Neural progenitor cell (in vitro differentiated cells): ENCODE measurements at regions not wholly inside any gene's neighbourhood (a gene's known extent, or its start where the extent isn't known, plus 50 kb on each side); places are given as distances from the start of the nearest gene placed in this dataset.

Source experiments
- DNase-seq: peaks from one replicate; pipeline ENCODE4 v3.0.0-alpha.2; 2016; ENCODE audit warnings: low spot score
- H2AFZ ChIP-seq: fragments of 200-600 bp; sonication (generic); replicated peaks from 2 replicates; pipeline ENCODE4 v1.6.1; 2016; ENCODE audit warnings: antibody characterized with exemption
- H3F3A ChIP-seq: fragments of 200-600 bp; sonication (generic); 2 replicates; pipeline ENCODE4 v1.6.1; 2016; ENCODE audit warnings: antibody characterized with exemption, low read depth
- H3K27ac ChIP-seq: fragments of 200-600 bp; sonication (generic); 2 replicates; pipeline ENCODE4 v1.5.1; 2016; ENCODE audit warnings: mild to moderate bottlenecking
- H3K27me3 ChIP-seq: fragments of 200-600 bp; sonication (generic); 2 replicates; pipeline ENCODE4 v1.6.1; 2016; ENCODE audit warnings: mild to moderate bottlenecking, moderate library complexity
- H3K36me3 ChIP-seq: fragments of 200-600 bp; sonication (generic); 2 replicates; pipeline ENCODE4 v1.5.1; 2016
- H3K4me1 ChIP-seq: fragments of 200-600 bp; sonication (generic); 2 replicates; pipeline ENCODE4 v1.6.1; 2016; ENCODE audit warnings: mixed run types
- H3K4me2 ChIP-seq: fragments of 200-600 bp; sonication (generic); 2 replicates; pipeline ENCODE4 v1.6.1; 2016
- H3K4me3 ChIP-seq: fragments of 200-600 bp; sonication (generic); 2 replicates; pipeline ENCODE4 v1.5.1; 2016
- H3K79me2 ChIP-seq: fragments of 200-600 bp; sonication (generic); 2 replicates; pipeline ENCODE4 v1.6.1; 2016; ENCODE audit warnings: low read depth
- H3K9ac ChIP-seq: fragments of 200-600 bp; sonication (generic); 2 replicates; pipeline ENCODE4 v1.6.1; 2016
- H3K9me3 ChIP-seq: fragments of 200-600 bp; sonication (generic); 2 replicates; pipeline ENCODE4 v1.5.1; 2016; ENCODE audit warnings: low read depth
- H4K20me1 ChIP-seq: fragments of 200-600 bp; sonication (generic); 2 replicates; pipeline ENCODE4 v1.6.1; 2016; ENCODE audit warnings: low read depth
- H3K27ac Mint-ChIP-seq: 3 replicates; pipeline ENCODE4 v1.8.0; 2021; ENCODE audit warnings: mixed read lengths
- H3K27me3 Mint-ChIP-seq: 2 replicates; pipeline ENCODE4 v1.8.0; 2022; ENCODE audit warnings: low read depth, mild to moderate bottlenecking, inconsistent platforms, moderate library complexity, mixed read lengths; ENCODE audit not compliant: insufficient read depth
- H3K36me3 Mint-ChIP-seq: 3 replicates; pipeline ENCODE4 v1.8.0; 2021; ENCODE audit warnings: mixed read lengths
- H3K4me1 Mint-ChIP-seq: 3 replicates; pipeline ENCODE4 v1.8.0; 2021; ENCODE audit warnings: mixed read lengths
- H3K4me3 Mint-ChIP-seq: 3 replicates; pipeline ENCODE4 v1.8.0; 2021; ENCODE audit warnings: mild to moderate bottlenecking, moderate library complexity, mixed read lengths
- H3K9me3 Mint-ChIP-seq: 3 replicates; pipeline ENCODE4 v1.8.0; 2020; ENCODE audit warnings: mixed read lengths
- CTCF ChIP-seq: fragments of 200-600 bp; sonication (generic); IDR thresholded peaks from 2 replicates; pipeline ENCODE4 v1.5.1; 2017; ENCODE audit warnings: antibody characterized with exemption, mild to moderate bottlenecking
- EZH2 ChIP-seq: fragments of 200-600 bp; sonication (generic); IDR thresholded peaks from 2 replicates; pipeline ENCODE4 v1.6.1; 2017; ENCODE audit warnings: antibody characterized with exemption, mild to moderate bottlenecking, moderate library complexity
- EZH2phosphoT487 ChIP-seq: fragments of 200-600 bp; sonication (generic); IDR thresholded peaks from 2 replicates; pipeline ENCODE4 v1.6.1; 2017; ENCODE audit warnings: antibody characterized with exemption

- H3K36me3 ChIP-seq = no peaks in the 10 kb centered on the region
- H3K36me3 Mint-ChIP-seq = peaks cover 10% of the 10 kb centered on the region
- H3F3A ChIP-seq = no peaks in the 10 kb centered on the region
- no peak for DNase-seq
- no peak overlapping the region for H3K4me2 ChIP-seq
- H3K27me3 ChIP-seq = no peaks in the 10 kb centered on the region
- no peak overlapping the region for H3K27ac Mint-ChIP-seq
- no peaks in the 10 kb centered on the region for H3K9me3 Mint-ChIP-seq
- H3K4me3 ChIP-seq = no peak overlapping the region
- no peaks in the 10 kb centered on the region for H3K9me3 ChIP-seq
- no peak overlapping the region for H3K27ac ChIP-seq
- H3K4me1 ChIP-seq = no peaks in the 10 kb centered on the region
- H4K20me1 ChIP-seq = no peaks in the 10 kb centered on the region
- TF ChIP-seq EZH2phosphoT487 (no peak), EZH2 (no peak), CTCF (no peak)
- H3K9ac ChIP-seq = no peak overlapping the region
- no peaks in the 10 kb centered on the region for H3K27me3 Mint-ChIP-seq
- no peak overlapping the region for H2AFZ ChIP-seq
- no peaks in the 10 kb centered on the region for H3K4me1 Mint-ChIP-seq
- H3K4me3 Mint-ChIP-seq = no peak overlapping the region
- no peaks in the 10 kb centered on the region for H3K79me2 ChIP-seq
These were observed 191.2 kb downstream of the UTRN start for GRCh38 chr6:144476286-144476685.

GRCh38 chr6:144477396-144477795, 192.3 kb downstream of the UTRN start:
- Histone ChIP-seq H3K4me3 (no peak overlapping the region), H2AFZ (no peak overlapping the region), H3K4me2 (no peak overlapping the region), H3K79me2 (no peaks in the 10 kb centered on the region), H3K36me3 (no peaks in the 10 kb centered on the region), H4K20me1 (no peaks in the 10 kb centered on the region), H3K27me3 (no peaks in the 10 kb centered on the region), H3K27ac (no peak overlapping the region), H3K4me1 (no peaks in the 10 kb centered on the region), H3F3A (no peaks in the 10 kb centered on the region), H3K9me3 (no peaks in the 10 kb centered on the region), H3K9ac (no peak overlapping the region)
- Mint-ChIP-seq H3K4me3 (no peak overlapping the region), H3K4me1 (no peaks in the 10 kb centered on the region), H3K27ac (no peak overlapping the region), H3K36me3 (peaks cover 6% of the 10 kb centered on the region), H3K27me3 (no peaks in the 10 kb centered on the region), H3K9me3 (no peaks in the 10 kb centered on the region)
- TF ChIP-seq EZH2phosphoT487 (no peak), CTCF (no peak), EZH2 (no peak)
- no peak for DNase-seq

GRCh38 chr6:144477856-144478255, 192.7 kb downstream of the UTRN start:
- TF ChIP-seq EZH2 (no peak), CTCF (no peak), EZH2phosphoT487 (no peak)
- Histone ChIP-seq H3K4me3 (no peak overlapping the region), H3F3A (no peaks in the 10 kb centered on the region), H3K27ac (no peak overlapping the region), H3K27me3 (no peaks in the 10 kb centered on the region), H2AFZ (no peak overlapping the region), H3K9ac (no peak overlapping the region), H3K4me1 (no peaks in the 10 kb centered on the region), H3K36me3 (no peaks in the 10 kb centered on the region), H3K79me2 (no peaks in the 10 kb centered on the region), H3K4me2 (no peak overlapping the region), H3K9me3 (no peaks in the 10 kb centered on the region), H4K20me1 (no peaks in the 10 kb centered on the region)
- Mint-ChIP-seq H3K27me3 (no peaks in the 10 kb centered on the region), H3K9me3 (no peaks in the 10 kb centered on the region), H3K36me3 (peaks cover 5% of the 10 kb centered on the region), H3K4me1 (no peaks in the 10 kb centered on the region), H3K4me3 (no peak overlapping the region), H3K27ac (no peak overlapping the region)
- no peak for DNase-seq

- no peak overlapping the region for H3K27ac ChIP-seq
- H3K27ac Mint-ChIP-seq = no peak overlapping the region
- H3K27me3 ChIP-seq = no peaks in the 10 kb centered on the region
- no peak overlapping the region for H3K4me2 ChIP-seq
- no peaks in the 10 kb centered on the region for H3K27me3 Mint-ChIP-seq
- H3K36me3 Mint-ChIP-seq = peaks cover 5% of the 10 kb centered on the region
- no peaks in the 10 kb centered on the region for H3K4me1 Mint-ChIP-seq
- H4K20me1 ChIP-seq = no peaks in the 10 kb centered on the region
- no peak overlapping the region for H3K4me3 Mint-ChIP-seq
- TF ChIP-seq EZH2phosphoT487 (no peak), EZH2 (no peak), CTCF (no peak)
- no peaks in the 10 kb centered on the region for H3F3A ChIP-seq
- no peak for DNase-seq
- H3K9me3 ChIP-seq = no peaks in the 10 kb centered on the region
- no peak overlapping the region for H3K4me3 ChIP-seq
- H3K36me3 ChIP-seq = no peaks in the 10 kb centered on the region
- no peaks in the 10 kb centered on the region for H3K4me1 ChIP-seq
- H3K79me2 ChIP-seq = no peaks in the 10 kb centered on the region
- no peak overlapping the region for H2AFZ ChIP-seq
- no peak overlapping the region for H3K9ac ChIP-seq
- no peaks in the 10 kb centered on the region for H3K9me3 Mint-ChIP-seq
These were observed 193.3 kb downstream of the UTRN start for GRCh38 chr6:144478483-144478882.
